ENCODE measurements at regions not wholly inside any gene's neighbourhood (a gene's known extent, or its start where the extent isn't known, plus 50 kb on each side); places are given as distances from the start of the nearest gene placed in this dataset.

GRCh38 chr6:4349323-4349722, 213.9 kb upstream of the ECI2 start:
- TF ChIP-seq CTCF (conservative IDR thresholded peaks at IDR 0.05; ENCODE audit: low read depth, low read length) (no peak), EZH2 (IDR thresholded peaks at IDR 0.05; ENCODE audit: low read length, unreplicated experiment) (no peak), EZH2phosphoT487 (IDR thresholded peaks at IDR 0.05; ENCODE audit: borderline replicate concordance, low read length) (no peak)
